ENCODE measurements at regions not wholly inside any gene's neighbourhood (a gene's known extent, or its start where the extent isn't known, plus 50 kb on each side); places are given as distances from the start of the nearest gene placed in this dataset.

- in situ Hi-C loops (cut with HindIII; ENCODE audit: low pct_unique_long_range_greater_than_20kb, low sequenced_read_pairs) = no loop called here
- peak; percentile 22 for DNase-seq (ENCODE audit: low read depth)
Measured at GRCh38 chr15:53462651-53463050, 296.8 kb downstream of the WDR72 start.

- in situ Hi-C loops (cut with HindIII; ENCODE audit: low pct_unique_long_range_greater_than_20kb, low sequenced_read_pairs) = no loop called here
- DNase-seq (ENCODE audit: low read depth) = no peak
Measured at GRCh38 chr15:53461677-53462076, 297.8 kb downstream of the WDR72 start.

GRCh38 chr15:53458736-53459135 lies 300.7 kb downstream of the WDR72 start:
- no peak for DNase-seq (ENCODE audit: low read depth)
- in situ Hi-C loops (cut with HindIII; ENCODE audit: low pct_unique_long_range_greater_than_20kb, low sequenced_read_pairs) = no loop called here

GRCh38 chr15:53457479-53457878 lies 302.0 kb downstream of the WDR72 start:
- no peak for DNase-seq (ENCODE audit: low read depth)
- in situ Hi-C loops (cut with HindIII; ENCODE audit: low pct_unique_long_range_greater_than_20kb, low sequenced_read_pairs) = no loop called here

GRCh38 chr15:53454843-53455721 lies 304.4 kb downstream of the WDR72 start:
- peak; percentile 8 for DNase-seq (ENCODE audit: low read depth)
- in situ Hi-C loops (cut with HindIII; ENCODE audit: low pct_unique_long_range_greater_than_20kb, low sequenced_read_pairs) = no loop called here

GRCh38 chr15:53454535-53454842 lies 305.0 kb downstream of the WDR72 start:
- in situ Hi-C loops (cut with HindIII; ENCODE audit: low pct_unique_long_range_greater_than_20kb, low sequenced_read_pairs) = no loop called here
- no peak for DNase-seq (ENCODE audit: low read depth)

GRCh38 chr15:53453253-53454105 lies 306.0 kb downstream of the WDR72 start:
- in situ Hi-C loops (cut with HindIII; ENCODE audit: low pct_unique_long_range_greater_than_20kb, low sequenced_read_pairs) = no loop called here
- no peak for DNase-seq (ENCODE audit: low read depth)

- in situ Hi-C loops (cut with HindIII; ENCODE audit: low pct_unique_long_range_greater_than_20kb, low sequenced_read_pairs) = no loop called here
- no peak for DNase-seq (ENCODE audit: low read depth)
Measured at GRCh38 chr15:53448232-53449015, 311.0 kb downstream of the WDR72 start.

- DNase-seq (ENCODE audit: low read depth) = no peak
- in situ Hi-C loops (cut with HindIII; ENCODE audit: low pct_unique_long_range_greater_than_20kb, low sequenced_read_pairs) = no loop called here
Measured at GRCh38 chr15:53447742-53448141, 311.7 kb downstream of the WDR72 start.

- in situ Hi-C loops (cut with HindIII; ENCODE audit: low pct_unique_long_range_greater_than_20kb, low sequenced_read_pairs) = no loop called here
- DNase-seq (ENCODE audit: low read depth) = no peak
Measured at GRCh38 chr15:53447053-53447574, 312.3 kb downstream of the WDR72 start.

- DNase-seq (ENCODE audit: low read depth) = no peak
- in situ Hi-C loops (cut with HindIII; ENCODE audit: low pct_unique_long_range_greater_than_20kb, low sequenced_read_pairs) = no loop called here
Measured at GRCh38 chr15:53446376-53446775, 313.1 kb downstream of the WDR72 start.

GRCh38 chr15:53445531-53445930 lies 313.9 kb downstream of the WDR72 start:
- no peak for DNase-seq (ENCODE audit: low read depth)
- in situ Hi-C loops (cut with HindIII; ENCODE audit: low pct_unique_long_range_greater_than_20kb, low sequenced_read_pairs) = no loop called here

GRCh38 chr15:53437985-53438841 lies 321.2 kb downstream of the WDR72 start:
- DNase-seq (ENCODE audit: low read depth) = no peak

GRCh38 chr15:53437366-53437765 lies 322.1 kb downstream of the WDR72 start:
- DNase-seq (ENCODE audit: low read depth) = no peak
- in situ Hi-C loops (cut with HindIII; ENCODE audit: low pct_unique_long_range_greater_than_20kb, low sequenced_read_pairs) = no loop called here

More at GRCh38 chr15:53437985-53438841, 321.2 kb downstream of the WDR72 start:
- in situ Hi-C loops (cut with HindIII; ENCODE audit: low pct_unique_long_range_greater_than_20kb, low sequenced_read_pairs) = no loop called here

- in situ Hi-C loops (cut with HindIII; ENCODE audit: low pct_unique_long_range_greater_than_20kb, low sequenced_read_pairs) = no loop called here
- no peak for DNase-seq (ENCODE audit: low read depth)
Measured at GRCh38 chr15:53434174-53434678, 325.2 kb downstream of the WDR72 start.

- in situ Hi-C loops (cut with HindIII; ENCODE audit: low pct_unique_long_range_greater_than_20kb, low sequenced_read_pairs) = no loop called here
- DNase-seq (ENCODE audit: low read depth) = no peak
Measured at GRCh38 chr15:53416219-53416940, 343.1 kb downstream of the WDR72 start.

GRCh38 chr15:53414167-53414566 lies 345.3 kb downstream of the WDR72 start:
- in situ Hi-C loops (cut with HindIII; ENCODE audit: low pct_unique_long_range_greater_than_20kb, low sequenced_read_pairs) = no loop called here
- DNase-seq (ENCODE audit: low read depth) = no peak
